ENCODE measurements at regions not wholly inside any gene's neighbourhood (a gene's known extent, or its start where the extent isn't known, plus 50 kb on each side); places are given as distances from the start of the nearest gene placed in this dataset.

- H3K27me3 Mint-ChIP-seq, result no peaks in the 10 kb centered on the region
- no peak overlapping the region for H3K4me3 Mint-ChIP-seq
- H3K9me3 Mint-ChIP-seq, result no peaks in the 10 kb centered on the region
- no peaks in the 10 kb centered on the region for H3K36me3 Mint-ChIP-seq (ENCODE audit: low read depth)
- no peaks in the 10 kb centered on the region for H3K4me1 Mint-ChIP-seq
- H3K27ac Mint-ChIP-seq, result no peak overlapping the region
- ATAC-seq (replicated peaks), result no peak
Measured at GRCh38 chr6:115720900-115721299, 339.8 kb downstream of the FRK start.

DNA sequence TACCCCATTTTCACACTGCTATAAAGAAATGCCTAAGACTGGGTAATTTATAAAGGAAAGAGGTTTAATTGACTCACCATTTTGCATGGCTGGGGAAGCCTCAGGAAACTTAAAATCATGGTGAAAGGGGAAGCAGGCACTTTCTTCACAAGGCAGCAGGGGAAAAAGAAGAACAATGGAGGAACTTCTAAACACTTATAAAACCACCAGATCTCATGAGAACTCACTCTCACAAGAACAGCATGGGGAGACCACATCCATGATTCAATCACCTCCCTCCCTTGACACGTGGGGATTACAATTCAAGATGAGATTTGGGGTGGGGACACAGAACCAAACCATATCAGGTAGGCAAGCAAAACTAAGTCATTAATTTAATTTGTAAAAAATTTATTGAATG is 343.2 kb downstream of the FRK start:
- no peaks in the 10 kb centered on the region for H3K27me3 Mint-ChIP-seq
- H3K36me3 Mint-ChIP-seq (ENCODE audit: low read depth), result no peaks in the 10 kb centered on the region
- H3K4me1 Mint-ChIP-seq, result no peaks in the 10 kb centered on the region
- H3K9me3 Mint-ChIP-seq, result peaks cover 5% of the 10 kb centered on the region
- no peak for ATAC-seq (replicated peaks)
- no peak overlapping the region for H3K4me3 Mint-ChIP-seq
- H3K27ac Mint-ChIP-seq, result no peak overlapping the region

GRCh38 chr6:115717062-115717461 is 343.6 kb downstream of the FRK start:
- ATAC-seq (replicated peaks), result no peak
- H3K4me1 Mint-ChIP-seq, result no peaks in the 10 kb centered on the region
- H3K27ac Mint-ChIP-seq, result no peak overlapping the region
- H3K36me3 Mint-ChIP-seq (ENCODE audit: low read depth), result no peaks in the 10 kb centered on the region
- H3K9me3 Mint-ChIP-seq, result peaks cover 5% of the 10 kb centered on the region
- no peaks in the 10 kb centered on the region for H3K27me3 Mint-ChIP-seq
- no peak overlapping the region for H3K4me3 Mint-ChIP-seq

DNA sequence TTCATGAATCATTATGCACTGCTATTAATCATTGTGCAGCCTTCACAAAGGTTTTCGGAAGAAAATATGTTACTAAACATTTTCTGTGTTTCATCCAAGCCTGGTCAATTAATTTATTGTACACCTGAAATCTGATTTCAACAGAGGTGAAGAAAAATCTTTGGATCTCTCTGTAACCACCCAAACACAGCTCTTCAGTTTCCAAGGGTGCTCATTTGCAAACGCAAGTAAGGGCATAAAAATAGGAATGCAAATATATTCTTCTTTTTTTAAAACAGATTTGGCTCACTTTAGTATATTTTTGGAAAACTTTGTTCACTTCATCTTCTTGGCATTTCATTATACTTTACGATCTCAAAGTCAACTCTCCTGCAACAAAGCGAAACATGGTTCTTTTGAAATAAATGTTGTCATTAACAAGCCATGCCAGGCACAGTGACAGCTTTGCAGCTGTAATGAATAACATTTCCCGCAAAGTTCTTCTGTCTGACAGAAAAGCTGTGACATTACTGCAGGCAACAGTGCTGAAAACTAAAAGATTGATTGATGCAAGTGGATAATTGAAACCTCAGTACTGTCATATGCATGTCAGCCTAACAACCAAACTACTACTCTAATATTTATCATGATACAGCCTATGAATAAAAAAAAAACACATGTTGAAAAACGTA is 348.3 kb downstream of the FRK start:
- no peak overlapping the region for H3K4me3 Mint-ChIP-seq
- H3K4me1 Mint-ChIP-seq, result no peaks in the 10 kb centered on the region
- H3K27ac Mint-ChIP-seq, result no peak overlapping the region
- H3K9me3 Mint-ChIP-seq, result peaks cover 5% of the 10 kb centered on the region
- no peak for ATAC-seq (replicated peaks)
- H3K27me3 Mint-ChIP-seq, result no peaks in the 10 kb centered on the region
- H3K36me3 Mint-ChIP-seq (ENCODE audit: low read depth), result no peaks in the 10 kb centered on the region

DNA sequence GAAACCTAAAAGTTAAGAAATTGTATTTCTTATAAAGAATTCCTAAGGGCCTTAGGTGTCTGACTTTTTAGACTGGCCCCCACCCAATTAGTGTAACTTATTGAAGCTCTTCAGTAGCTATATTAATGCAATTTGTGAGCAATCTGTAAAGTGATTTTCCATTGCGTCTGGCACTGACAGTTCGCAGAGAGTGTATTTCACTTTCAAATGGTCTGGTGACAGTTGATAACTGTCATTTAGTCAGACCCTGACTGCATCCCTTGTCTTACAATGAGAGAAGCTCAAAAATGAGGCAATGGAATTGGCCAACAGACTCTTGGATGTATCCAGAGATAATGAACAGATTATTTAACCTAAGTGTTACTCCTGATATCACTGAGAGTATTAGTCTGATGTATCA is 351.8 kb downstream of the FRK start:
- Mint-ChIP-seq H3K27me3 (no peaks in the 10 kb centered on the region), H3K27ac (no peak overlapping the region), H3K9me3 (no peaks in the 10 kb centered on the region), H3K4me1 (no peaks in the 10 kb centered on the region), H3K36me3 (ENCODE audit: low read depth) (no peaks in the 10 kb centered on the region), H3K4me3 (no peak overlapping the region)
- ATAC-seq (replicated peaks), result no peak

- Mint-ChIP-seq H3K27me3 (no peaks in the 10 kb centered on the region), H3K27ac (no peak overlapping the region), H3K36me3 (ENCODE audit: low read depth) (no peaks in the 10 kb centered on the region), H3K4me3 (no peak overlapping the region), H3K4me1 (no peaks in the 10 kb centered on the region), H3K9me3 (peaks cover 3% of the 10 kb centered on the region)
- ATAC-seq (replicated peaks), result no peak
Measured at GRCh38 chr6:115706981-115707380, 353.7 kb downstream of the FRK start.

GRCh38 chr6:115706324-115706723 is 354.4 kb downstream of the FRK start:
- Mint-ChIP-seq H3K9me3 (peaks cover 8% of the 10 kb centered on the region), H3K27me3 (no peaks in the 10 kb centered on the region), H3K4me1 (no peaks in the 10 kb centered on the region), H3K36me3 (ENCODE audit: low read depth) (no peaks in the 10 kb centered on the region), H3K27ac (no peak overlapping the region), H3K4me3 (no peak overlapping the region)
- ATAC-seq (replicated peaks), result no peak

GRCh38 chr6:115704028-115704427 is 356.7 kb downstream of the FRK start:
- ATAC-seq (replicated peaks), result no peak
- Mint-ChIP-seq H3K4me1 (no peaks in the 10 kb centered on the region), H3K4me3 (no peak overlapping the region), H3K36me3 (ENCODE audit: low read depth) (no peaks in the 10 kb centered on the region), H3K27me3 (no peaks in the 10 kb centered on the region), H3K9me3 (peaks cover 12% of the 10 kb centered on the region), H3K27ac (no peak overlapping the region)

DNA sequence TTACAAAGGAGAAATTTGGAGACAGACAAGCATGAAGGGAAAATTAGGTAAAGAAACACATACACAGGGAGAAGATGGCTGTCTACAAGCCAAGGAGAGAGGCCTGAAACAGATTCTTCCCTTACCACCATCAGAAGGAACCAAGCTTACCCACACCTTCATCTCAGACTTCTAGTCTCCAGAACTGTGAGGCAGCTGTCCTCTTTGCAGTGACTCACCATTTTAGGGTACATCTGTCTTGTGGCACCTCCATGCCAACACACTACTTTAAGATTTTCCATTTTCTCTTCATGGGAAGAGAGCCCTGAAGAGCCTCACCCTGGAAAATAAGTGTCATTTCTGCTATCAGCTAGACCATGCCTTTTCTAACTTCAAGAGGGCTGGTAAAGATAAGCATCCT is 369.3 kb downstream of the FRK start:
- no peak for ATAC-seq (replicated peaks)
- H3K27ac Mint-ChIP-seq, result no peak overlapping the region
- no peak overlapping the region for H3K4me3 Mint-ChIP-seq
- H3K4me1 Mint-ChIP-seq, result no peaks in the 10 kb centered on the region
- no peaks in the 10 kb centered on the region for H3K27me3 Mint-ChIP-seq
- H3K9me3 Mint-ChIP-seq, result peaks cover 7% of the 10 kb centered on the region
- H3K36me3 Mint-ChIP-seq (ENCODE audit: low read depth), result no peaks in the 10 kb centered on the region

DNA sequence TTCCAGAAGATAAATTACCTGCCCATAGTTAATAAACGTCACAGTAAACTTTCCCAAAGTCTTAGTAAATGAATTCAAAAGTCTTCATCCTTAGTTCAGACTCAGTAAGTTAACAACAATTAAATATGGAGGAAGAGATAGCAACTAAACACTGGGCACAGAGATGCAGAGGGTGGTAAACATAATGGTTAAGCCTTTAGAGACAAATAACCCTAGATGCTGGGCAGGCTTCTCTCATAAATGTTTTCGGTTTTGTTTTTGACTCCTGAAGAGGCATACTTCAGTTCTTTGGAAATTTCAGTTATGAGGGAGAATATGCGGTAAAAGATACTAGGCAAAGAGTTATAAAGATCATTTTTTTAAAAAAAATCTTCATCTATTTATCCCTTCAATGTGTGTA is 369.8 kb downstream of the FRK start:
- Mint-ChIP-seq H3K4me1 (no peaks in the 10 kb centered on the region), H3K36me3 (ENCODE audit: low read depth) (no peaks in the 10 kb centered on the region), H3K4me3 (no peak overlapping the region), H3K27me3 (no peaks in the 10 kb centered on the region), H3K9me3 (peaks cover 3% of the 10 kb centered on the region), H3K27ac (no peak overlapping the region)
- no peak for ATAC-seq (replicated peaks)

- no peaks in the 10 kb centered on the region for H3K27me3 Mint-ChIP-seq
- no peaks in the 10 kb centered on the region for H3K9me3 Mint-ChIP-seq
- ATAC-seq (replicated peaks), result no peak
- H3K36me3 Mint-ChIP-seq (ENCODE audit: low read depth), result no peaks in the 10 kb centered on the region
- H3K4me1 Mint-ChIP-seq, result no peaks in the 10 kb centered on the region
- H3K27ac Mint-ChIP-seq, result no peak overlapping the region
- no peak overlapping the region for H3K4me3 Mint-ChIP-seq
Measured at GRCh38 chr6:115681978-115682775, 378.5 kb downstream of the FRK start.

DNA sequence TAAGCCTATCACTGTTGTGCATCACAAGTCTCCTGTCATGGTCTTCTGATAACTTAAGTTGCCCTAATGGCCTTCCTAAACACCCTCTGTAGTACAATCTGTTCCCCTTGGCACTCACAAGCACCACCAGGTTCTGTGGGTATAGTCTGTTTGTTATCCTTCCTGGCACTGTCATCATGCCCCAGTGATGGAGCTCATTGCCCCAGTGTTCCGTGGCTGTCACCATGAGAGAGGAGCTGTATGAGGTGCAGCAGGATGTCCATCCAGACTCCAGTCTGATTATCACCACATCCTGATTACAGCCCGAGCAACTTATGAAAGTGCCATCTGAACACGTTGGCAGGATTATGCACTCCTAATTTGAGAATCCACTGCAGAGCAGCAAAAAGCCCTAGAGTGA is 380.1 kb downstream of the FRK start:
- Mint-ChIP-seq H3K4me3 (no peak overlapping the region), H3K4me1 (no peaks in the 10 kb centered on the region), H3K27me3 (no peaks in the 10 kb centered on the region), H3K27ac (no peak overlapping the region), H3K9me3 (no peaks in the 10 kb centered on the region), H3K36me3 (ENCODE audit: low read depth) (no peaks in the 10 kb centered on the region)
- no peak for ATAC-seq (replicated peaks)

DNA sequence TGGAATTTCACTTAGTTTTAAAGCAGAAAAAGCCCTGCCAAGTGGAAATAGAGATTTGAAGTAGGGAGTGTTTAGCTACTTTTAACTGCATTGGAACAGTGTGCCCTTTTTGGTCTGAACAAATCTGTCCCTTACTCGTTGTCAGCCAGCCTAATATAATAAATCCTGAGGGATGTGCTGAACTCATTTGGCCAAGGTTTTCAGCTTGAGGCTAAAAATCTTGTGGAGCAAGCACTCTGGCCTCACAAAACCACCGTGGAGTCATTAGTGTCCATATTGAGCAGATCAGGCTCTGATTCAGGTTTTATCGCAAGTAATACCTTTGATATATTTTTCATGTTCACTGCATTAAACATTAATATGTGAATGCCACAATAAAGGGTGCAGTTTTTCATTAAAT is 383.5 kb downstream of the FRK start:
- no peak for ATAC-seq (replicated peaks)
- no peaks in the 10 kb centered on the region for H3K4me1 Mint-ChIP-seq
- no peaks in the 10 kb centered on the region for H3K9me3 Mint-ChIP-seq
- no peak overlapping the region for H3K27ac Mint-ChIP-seq
- H3K36me3 Mint-ChIP-seq (ENCODE audit: low read depth), result no peaks in the 10 kb centered on the region
- H3K27me3 Mint-ChIP-seq, result no peaks in the 10 kb centered on the region
- H3K4me3 Mint-ChIP-seq, result no peak overlapping the region

DNA sequence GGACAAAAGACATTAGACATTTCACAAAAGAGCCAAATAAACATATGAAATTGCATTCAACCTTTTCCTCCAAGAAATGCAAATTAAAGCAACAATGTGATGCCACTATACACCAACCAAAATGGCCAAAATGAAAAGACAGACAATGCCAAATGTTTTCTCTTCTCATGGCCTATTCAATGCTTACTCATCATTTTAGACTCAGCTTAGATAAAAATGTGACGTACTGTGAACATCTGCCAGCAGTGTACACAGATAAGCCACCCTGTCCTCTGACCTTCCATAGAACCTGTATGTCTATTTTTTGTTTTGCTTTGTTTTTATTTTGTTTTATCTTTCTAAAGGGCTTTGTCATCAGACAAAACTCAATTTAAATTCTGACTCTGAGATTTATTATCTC is 385.2 kb downstream of the FRK start:
- Mint-ChIP-seq H3K36me3 (ENCODE audit: low read depth) (no peaks in the 10 kb centered on the region), H3K9me3 (no peaks in the 10 kb centered on the region), H3K4me3 (no peak overlapping the region), H3K27me3 (no peaks in the 10 kb centered on the region), H3K27ac (no peak overlapping the region), H3K4me1 (no peaks in the 10 kb centered on the region)
- ATAC-seq (replicated peaks), result no peak

GRCh38 chr6:115668781-115669180 is 391.9 kb downstream of the FRK start:
- no peaks in the 10 kb centered on the region for H3K27me3 Mint-ChIP-seq
- H3K4me3 Mint-ChIP-seq, result no peak overlapping the region
- no peak overlapping the region for H3K27ac Mint-ChIP-seq
- H3K9me3 Mint-ChIP-seq, result no peaks in the 10 kb centered on the region
- no peaks in the 10 kb centered on the region for H3K4me1 Mint-ChIP-seq
- ATAC-seq (replicated peaks), result no peak
- no peaks in the 10 kb centered on the region for H3K36me3 Mint-ChIP-seq (ENCODE audit: low read depth)

Measured in activated T-helper 17 cell treated with anti-CD3 and anti-CD28 coated beads, Interleukin-2, amount 50 U/mL, for 72 hours (primary cell).